HepG2 (cell line): ENCODE measurements at regions not wholly inside any gene's neighbourhood (a gene's known extent, or its start where the extent isn't known, plus 50 kb on each side); places are given as distances from the start of the nearest gene placed in this dataset.

Experiments
- ATAC-seq: fragments of 200-7000 bp; cut with Tn5 transposase; 3 replicates; pipeline ENCODE4 v1.9.1; 2020; ENCODE audit warnings: mild to moderate bottlenecking, moderate library complexity
- BruUV-seq: library from RNA; stranded (reverse); fragments of 400-500 nt; replicated peaks from 2 replicates; lab custom pipeline; 2021; lab: Mats Ljungman, UMichigan
- CTCF ChIA-PET: fragments of 300-600 bp; formaldehyde crosslinking; extraction: SDS; loops from one replicate; lab custom pipeline; 2021; ENCODE audit warnings: low total read pairs, inconsistent platforms, low intra/inter-chr PET ratio; lab: Yijun Ruan, JAX
- POLR2A ChIA-PET: fragments of 350-600 bp; sonication (Branson Sonifier 250); formaldehyde crosslinking; loops from one replicate; lab custom pipeline; 2020; ENCODE audit warnings: antibody characterized with exemption, inconsistent platforms; lab: Yijun Ruan, JAX
- DNase-seq: peaks from one replicate; pipeline ENCODE4 v3.0.0-alpha.2; 2015; ENCODE audit warnings: low spot score
- FAIRE-seq: peaks from 3 replicates; lab custom pipeline; 2011; peaks lifted over from hg19 to GRCh38; lab: Jason Lieb, UNC
- H2AFZ ChIP-seq: one replicate; pipeline ENCODE4 v1.6.1; 2011; ENCODE audit warnings: low read length, inconsistent platforms
- H3K27ac ChIP-seq: fragments of 300-600 bp; 3 replicates; pipeline ENCODE4 v1.8.0; 2011; ENCODE audit warnings: mixed run types, mild to moderate bottlenecking, mixed read lengths, low read length, inconsistent platforms; ENCODE audit not compliant: insufficient read depth; ENCODE audit errors: extremely low read length
- H3K27me3 ChIP-seq, 2 experiments: fragments of 200-600 bp in 1 of 2; 2 replicates in 1 of 2; 3 replicates in 1 of 2; pipeline versions ENCODE4 v1.6.0 to v1.8.0; 2011; ENCODE audit warnings: low read length in 2 of 2, mild to moderate bottlenecking in 2 of 2, moderate library complexity in 2 of 2, inconsistent platforms in 1 of 2; ENCODE audit not compliant: insufficient read depth in 2 of 2, control insufficient read depth in 1 of 2
- H3K36me3 ChIP-seq, 2 experiments: fragments of 200-600 bp in 1 of 2; replicated peaks in 1 of 2; 2 replicates in 1 of 2; 3 replicates in 1 of 2; pipeline versions ENCODE4 v1.5.1 to v1.8.0; 2011; ENCODE audit warnings: low read length in 2 of 2, inconsistent platforms in 1 of 2; ENCODE audit not compliant: insufficient read depth in 2 of 2, control insufficient read depth in 1 of 2
- H3K4me1 ChIP-seq: 2 replicates; pipeline ENCODE4 v1.5.1; 2012; ENCODE audit warnings: low read length, inconsistent platforms; ENCODE audit not compliant: insufficient read depth
- H3K4me2 ChIP-seq: 2 replicates; pipeline ENCODE4 v1.6.0; 2011; ENCODE audit warnings: low read depth, low read length, inconsistent platforms
- H3K4me3 ChIP-seq, 3 experiments: fragments of 200-600 bp in 1 of 3; sonication (generic), shearing (Covaris generic) in 1 of 3; replicated peaks in 1 of 3; 2 replicates each; pipeline ENCODE4 v1.5.1; 2011 to 2016; ENCODE audit warnings: low read length in 3 of 3, inconsistent platforms in 2 of 3, low read depth in 2 of 3, mild to moderate bottlenecking in 2 of 3, control low read depth in 1 of 3, mixed read lengths in 1 of 3; ENCODE audit not compliant: insufficient read depth in 1 of 3
- H3K79me2 ChIP-seq: one replicate; pipeline ENCODE4 v1.6.1; 2011; ENCODE audit warnings: low read length, inconsistent platforms; ENCODE audit not compliant: insufficient read depth
- H3K9ac ChIP-seq: 2 replicates; pipeline ENCODE4 v1.6.0; 2011; ENCODE audit warnings: mild to moderate bottlenecking, low read depth, low read length, inconsistent platforms; ENCODE audit not compliant: insufficient read depth
- H3K9me3 ChIP-seq: 2 replicates; pipeline ENCODE4 v1.5.1; 2012; ENCODE audit warnings: mild to moderate bottlenecking, low read length
- H4K20me1 ChIP-seq: 2 replicates; pipeline ENCODE4 v1.6.0; 2011; ENCODE audit warnings: inconsistent platforms, mild to moderate bottlenecking, low read length, moderate library complexity; ENCODE audit not compliant: insufficient read depth
- MYNN ChIP-seq: sonication (generic); formaldehyde crosslinking; IDR thresholded peaks from 2 replicates; pipeline ENCODE4 v1.4.0; 2020; ENCODE audit warnings: mild to moderate bottlenecking, low read depth, missing genetic modification reagents
- TCF7 ChIP-seq: sonication (generic); IDR thresholded peaks from 2 replicates; pipeline ENCODE4 v1.6.1; 2016; ENCODE audit warnings: antibody characterized with exemption, low read depth
- ZC3H4 ChIP-seq: sonication (generic); formaldehyde crosslinking; IDR thresholded peaks from 2 replicates; pipeline ENCODE4 v1.4.0; 2020; ENCODE audit warnings: missing genetic modification reagents, borderline replicate concordance
- ZNF550 ChIP-seq: sonication (generic); formaldehyde crosslinking; IDR thresholded peaks from 2 replicates; pipeline ENCODE4 v1.4.0; 2020; ENCODE audit warnings: mild to moderate bottlenecking, missing genetic modification reagents, borderline replicate concordance
- ZNF552 ChIP-seq: sonication (generic); formaldehyde crosslinking; IDR thresholded peaks from 2 replicates; pipeline ENCODE4 v1.9.0; 2022; ENCODE audit warnings: missing genetic modification reagents, mild to moderate bottlenecking, borderline replicate concordance
- ZNF572 ChIP-seq: sonication (generic); formaldehyde crosslinking; IDR thresholded peaks from 2 replicates; pipeline ENCODE4 v1.5.1; 2020; ENCODE audit warnings: mild to moderate bottlenecking, missing genetic modification reagents
- ZSCAN22 ChIP-seq: sonication (generic); formaldehyde crosslinking; IDR thresholded peaks from 2 replicates; pipeline ENCODE4 v1.4.0; 2020; ENCODE audit warnings: mild to moderate bottlenecking, missing genetic modification reagents
- WGBS: methylation state at CpG from one replicate; pipeline ENCODE4 v1.1.6; 2017; ENCODE audit warnings: low lambda C conversion rate; 5-methylcytosine and 5-hydroxymethylcytosine counted together
- in situ Hi-C: cut with HindIII; loops from 2 replicates; pipeline ENCODE4 v1.10.0; 2017; ENCODE audit warnings: low pct_unique_long_range_greater_than_20kb; ENCODE audit not compliant: extremely low pct_ligation_motif_present
- intact Hi-C: fragments of 100-400 bp; cut with micrococcal nuclease; formaldehyde crosslinking; loops from one replicate; pipeline ENCODE4 v1.10.0; 2022; ENCODE audit not compliant: unreplicated experiment
- TF ChIP-seq, protein P1 (sequence below): sonication (generic); formaldehyde crosslinking; IDR thresholded peaks from 2 replicates; pipeline ENCODE4 v1.4.0; 2020; ENCODE audit warnings: missing genetic modification reagents

DNA sequence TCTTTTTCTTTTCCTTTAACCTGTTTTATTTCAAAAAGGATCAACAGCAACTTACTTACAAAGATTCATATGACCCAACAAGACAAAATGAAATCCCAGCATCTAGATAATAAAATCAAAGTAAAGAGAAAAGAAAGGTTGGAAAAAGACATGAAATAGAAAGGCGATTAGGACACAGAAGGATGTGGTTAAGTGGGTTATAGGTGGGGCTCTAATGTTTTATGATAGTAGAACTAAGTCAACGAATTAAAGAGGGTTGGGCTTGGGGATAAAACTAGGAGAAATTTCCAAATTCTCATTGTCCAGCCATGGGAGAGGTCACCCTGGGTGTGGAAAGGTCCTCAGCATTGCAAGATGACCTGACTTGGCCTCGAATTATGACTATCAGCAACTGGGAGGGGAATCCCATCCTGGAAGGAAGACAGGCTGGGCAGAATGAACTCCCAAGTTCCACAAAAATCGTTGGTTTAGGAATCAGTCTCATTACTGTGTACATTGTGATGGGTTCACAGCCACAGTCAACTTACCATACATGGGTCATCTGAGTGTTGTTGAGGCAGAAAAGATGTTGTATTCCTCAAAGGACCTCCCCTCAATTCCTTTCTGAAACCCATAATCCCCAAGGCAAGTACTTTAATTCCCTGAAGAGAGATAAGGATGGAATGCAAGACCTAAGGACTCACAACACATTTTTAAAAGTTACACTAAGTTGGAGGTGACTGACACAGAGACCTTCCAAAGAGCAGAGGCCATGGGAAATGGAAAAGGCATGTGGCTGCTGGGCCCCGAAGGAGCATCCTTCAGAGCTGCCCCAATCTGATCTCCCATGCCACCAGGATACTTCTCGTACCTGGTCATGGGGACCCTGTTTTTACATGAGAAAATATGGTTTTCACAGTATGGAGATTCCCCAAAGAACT lies 167.6 kb downstream of the UXS1 start:
- no TSS peak for BruUV-seq
- Histone ChIP-seq H3K4me1 (peaks cover 15% of the 10 kb centered on the region), H4K20me1 (no peaks in the 10 kb centered on the region), H3K27me3 (peaks cover 4 to 21% of the 10 kb centered on the region in 2 experiments; a peak in 3 of 5 replicates), H3K27ac (no peak overlapping the region), H3K4me3 (no peak overlapping the region), H3K79me2 (no peaks in the 10 kb centered on the region), H3K9ac (no peak overlapping the region), H3K9me3 (no peaks in the 10 kb centered on the region), H2AFZ (no peak overlapping the region), H3K4me2 (no peak overlapping the region), H3K36me3 (no peaks in the 10 kb centered on the region)
- intact Hi-C loops (no loop called here), in situ Hi-C loops (no loop called here)
- TF ChIP-seq ZC3H4 = no peak
- TF ChIP-seq ZNF572 (CRISPR knock-in tag) = no peak
- no peak for TF ChIP-seq ZSCAN22 (CRISPR knock-in tag)
- no peak for TF ChIP-seq ZNF550
- TF ChIP-seq MYNN (CRISPR knock-in tag) = no peak
- TF ChIP-seq, protein P1, sequence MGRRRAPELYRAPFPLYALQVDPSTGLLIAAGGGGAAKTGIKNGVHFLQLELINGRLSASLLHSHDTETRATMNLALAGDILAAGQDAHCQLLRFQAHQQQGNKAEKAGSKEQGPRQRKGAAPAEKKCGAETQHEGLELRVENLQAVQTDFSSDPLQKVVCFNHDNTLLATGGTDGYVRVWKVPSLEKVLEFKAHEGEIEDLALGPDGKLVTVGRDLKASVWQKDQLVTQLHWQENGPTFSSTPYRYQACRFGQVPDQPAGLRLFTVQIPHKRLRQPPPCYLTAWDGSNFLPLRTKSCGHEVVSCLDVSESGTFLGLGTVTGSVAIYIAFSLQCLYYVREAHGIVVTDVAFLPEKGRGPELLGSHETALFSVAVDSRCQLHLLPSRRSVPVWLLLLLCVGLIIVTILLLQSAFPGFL (CRISPR knock-in tag) = no peak
- no peak for TF ChIP-seq ZNF552 (CRISPR knock-in tag)
- no peak for TF ChIP-seq TCF7
- WGBS = 9% methylated on average over 6 of the region's 6 CpGs
- POLR2A ChIA-PET = interaction anchor here (1.0 kb wide), 1 partner anchor 8 kb away, joined by 3 read pairs; no protein-coding TSS in a partner anchor
- no peak for DNase-seq
- no peak for FAIRE-seq
- no peak for ATAC-seq
- CTCF ChIA-PET = no interaction called here
